MM.1S (cell line): ENCODE measurements at regions not wholly inside any gene's neighbourhood (a gene's known extent, or its start where the extent isn't known, plus 50 kb on each side); places are given as distances from the start of the nearest gene placed in this dataset.

Experiments
- DNase-seq: peaks from one replicate; pipeline ENCODE4 v3.0.0-alpha.2; 2015
- H2AFZ ChIP-seq: fragments of 300-600 bp; sonication (generic); 2 replicates; pipeline ENCODE4 v1.6.0; 2016; ENCODE audit warnings: antibody characterized with exemption, low read length
- H3F3A ChIP-seq: fragments of 300-600 bp; sonication (generic); 2 replicates; pipeline ENCODE4 v1.6.1; 2016; ENCODE audit warnings: mild to moderate bottlenecking, antibody characterized with exemption, low read length, moderate library complexity, mixed read lengths; ENCODE audit not compliant: insufficient read depth
- H3K27ac ChIP-seq: fragments of 300-600 bp; sonication (generic); 2 replicates; pipeline ENCODE4 v1.5.1; 2016; ENCODE audit warnings: mild to moderate bottlenecking, low read length
- H3K27me3 ChIP-seq: fragments of 300-600 bp; sonication (generic); replicated peaks from 2 replicates; pipeline ENCODE4 v1.6.0; 2016; ENCODE audit warnings: low read length; ENCODE audit not compliant: insufficient read depth
- H3K36me3 ChIP-seq: fragments of 300-600 bp; sonication (generic); replicated peaks from 2 replicates; pipeline ENCODE4 v1.6.1; 2016; ENCODE audit warnings: mild to moderate bottlenecking, low read length, mixed read lengths; ENCODE audit not compliant: insufficient read depth
- H3K4me1 ChIP-seq: fragments of 300-600 bp; sonication (generic); 2 replicates; pipeline ENCODE4 v1.6.1; 2016; ENCODE audit warnings: low read length, mixed read lengths
- H3K4me2 ChIP-seq: fragments of 300-600 bp; sonication (generic); 2 replicates; pipeline ENCODE4 v1.6.0; 2016; ENCODE audit warnings: low read depth, low read length
- H3K4me3 ChIP-seq: fragments of 300-600 bp; sonication (generic); 2 replicates; pipeline ENCODE4 v1.5.1; 2016; ENCODE audit warnings: low read length, mixed read lengths
- H3K79me2 ChIP-seq: fragments of 300-600 bp; sonication (generic); 2 replicates; pipeline ENCODE4 v1.6.1; 2016; ENCODE audit warnings: mixed run types, low read length, mixed read lengths
- H3K9ac ChIP-seq: fragments of 300-600 bp; sonication (generic); 2 replicates; pipeline ENCODE4 v1.6.1; 2016; ENCODE audit warnings: low read length, mixed read lengths
- H3K9me2 ChIP-seq: fragments of 300-600 bp; sonication (generic); replicated peaks from 2 replicates; pipeline ENCODE4 v1.6.1; 2016; ENCODE audit warnings: mild to moderate bottlenecking, low read length, mixed read lengths; ENCODE audit not compliant: insufficient read depth
- H3K9me3 ChIP-seq: fragments of 300-600 bp; sonication (generic); replicated peaks from 2 replicates; pipeline ENCODE4 v1.6.1; 2016; ENCODE audit warnings: mild to moderate bottlenecking, low read length, mixed read lengths; ENCODE audit not compliant: insufficient read depth
- H4K20me1 ChIP-seq: fragments of 300-600 bp; sonication (generic); 2 replicates; pipeline ENCODE4 v1.6.1; 2016; ENCODE audit warnings: mild to moderate bottlenecking, low read length, moderate library complexity, mixed read lengths; ENCODE audit not compliant: insufficient read depth
- CTCF ChIP-seq: fragments of 300-600 bp; sonication (generic); IDR thresholded peaks from 2 replicates; pipeline ENCODE4 v1.5.1; 2016; ENCODE audit warnings: antibody characterized with exemption, low read length, mixed read lengths
- EZH2 ChIP-seq: fragments of 300-600 bp; sonication (generic); optimal IDR thresholded peaks from 2 replicates; pipeline ENCODE3; 2017; ENCODE audit warnings: low read depth, mild to moderate bottlenecking, antibody characterized with exemption, low read length, mixed read lengths
- EZH2phosphoT487 ChIP-seq: fragments of 300-600 bp; sonication (generic); IDR thresholded peaks from 2 replicates; pipeline ENCODE4 v1.6.1; 2018; ENCODE audit warnings: antibody characterized with exemption, low read length

- no peaks in the 10 kb centered on the region for H3K9me3 ChIP-seq
- no peak overlapping the region for H3K4me3 ChIP-seq
- H3K9ac ChIP-seq: no peak overlapping the region
- no peaks in the 10 kb centered on the region for H3K27me3 ChIP-seq
- no peak overlapping the region for H3K4me2 ChIP-seq
- no peaks in the 10 kb centered on the region for H3K9me2 ChIP-seq
- H3K79me2 ChIP-seq: no peaks in the 10 kb centered on the region
- H4K20me1 ChIP-seq: no peaks in the 10 kb centered on the region
- H2AFZ ChIP-seq: no peak overlapping the region
- no peaks in the 10 kb centered on the region for H3F3A ChIP-seq
- no peak for DNase-seq
- H3K4me1 ChIP-seq: no peaks in the 10 kb centered on the region
- TF ChIP-seq EZH2phosphoT487 (no peak), EZH2 (no peak), CTCF (no peak)
- no peaks in the 10 kb centered on the region for H3K36me3 ChIP-seq
- H3K27ac ChIP-seq: no peak overlapping the region
Measured at GRCh38 chr2:188682838-188683237, 291.3 kb upstream of the COL3A1 start.

- Histone ChIP-seq H3F3A (no peaks in the 10 kb centered on the region), H3K4me3 (no peak overlapping the region), H3K9ac (no peak overlapping the region), H3K4me2 (no peak overlapping the region), H3K9me3 (no peaks in the 10 kb centered on the region), H3K79me2 (no peaks in the 10 kb centered on the region), H3K36me3 (no peaks in the 10 kb centered on the region), H3K9me2 (no peaks in the 10 kb centered on the region), H3K27ac (no peak overlapping the region), H3K4me1 (no peaks in the 10 kb centered on the region), H4K20me1 (no peaks in the 10 kb centered on the region), H2AFZ (no peak overlapping the region), H3K27me3 (no peaks in the 10 kb centered on the region)
- DNase-seq: no peak
- TF ChIP-seq EZH2phosphoT487: no peak
- TF ChIP-seq EZH2: no peak
Measured at GRCh38 chr2:188684795-188685194, 289.4 kb upstream of the COL3A1 start.

- Histone ChIP-seq H3K4me2 (no peak overlapping the region), H3K27me3 (no peaks in the 10 kb centered on the region), H4K20me1 (no peaks in the 10 kb centered on the region), H3K9me2 (no peaks in the 10 kb centered on the region), H3K4me1 (no peaks in the 10 kb centered on the region), H3F3A (no peaks in the 10 kb centered on the region), H3K9me3 (no peaks in the 10 kb centered on the region), H3K9ac (no peak overlapping the region), H3K4me3 (no peak overlapping the region), H3K79me2 (no peaks in the 10 kb centered on the region), H2AFZ (no peak overlapping the region), H3K36me3 (no peaks in the 10 kb centered on the region), H3K27ac (no peak overlapping the region)
- DNase-seq: no peak
- TF ChIP-seq EZH2: no peak
- no peak for TF ChIP-seq EZH2phosphoT487
- no peak for TF ChIP-seq CTCF
Measured at GRCh38 chr2:188693111-188693510, 281.1 kb upstream of the COL3A1 start.

- TF ChIP-seq EZH2phosphoT487: no peak
- no peak for TF ChIP-seq EZH2
- no peak for TF ChIP-seq CTCF
- no peak for DNase-seq
- Histone ChIP-seq H3K9me2 (no peaks in the 10 kb centered on the region), H3K4me2 (no peak overlapping the region), H3K9me3 (no peaks in the 10 kb centered on the region), H3K9ac (no peak overlapping the region), H3K79me2 (no peaks in the 10 kb centered on the region), H3F3A (no peaks in the 10 kb centered on the region), H3K36me3 (no peaks in the 10 kb centered on the region), H3K27me3 (no peaks in the 10 kb centered on the region), H2AFZ (no peak overlapping the region), H3K4me3 (no peak overlapping the region), H3K4me1 (no peaks in the 10 kb centered on the region), H4K20me1 (no peaks in the 10 kb centered on the region), H3K27ac (no peak overlapping the region)
Measured at GRCh38 chr2:188693771-188694170, 280.4 kb upstream of the COL3A1 start.
